GM12878 (cell line): ENCODE measurements at regions not wholly inside any gene's neighbourhood (a gene's known extent, or its start where the extent isn't known, plus 50 kb on each side); places are given as distances from the start of the nearest gene placed in this dataset.

Experiments used
- ATAC-seq: fragments of 200-7000 bp; cut with Tn5 transposase; 3 replicates; pipeline ENCODE4 v1.9.1; 2020; ENCODE audit warnings: mild to moderate bottlenecking, moderate library complexity
- BruUV-seq: library from RNA; stranded (reverse); fragments of 400-500 nt; replicated peaks from 2 replicates; lab custom pipeline; 2021; lab: Mats Ljungman, UMichigan
- CTCF ChIA-PET: fragments of 300-600 bp; sonication (Branson Sonifier 250); formaldehyde crosslinking; extraction: SDS; loops from one replicate; lab custom pipeline; 2021; ENCODE audit warnings: inconsistent platforms; lab: Yijun Ruan, JAX
- POLR2A ChIA-PET: fragments of 350-600 bp; formaldehyde crosslinking; extraction: SDS; loops from one replicate; lab custom pipeline; 2021; ENCODE audit warnings: inconsistent platforms; lab: Charles Lee
- RAD21 ChIA-PET: fragments of 300-600 bp; sonication (Branson Sonifier 250); formaldehyde crosslinking; loops from one replicate; lab custom pipeline; 2023; ENCODE audit warnings: antibody characterized with exemption; ENCODE audit not compliant: unreplicated experiment; lab: Charles Lee
- SMC1A ChIA-PET: fragments of 300-600 bp; sonication (Branson Sonifier 250); formaldehyde crosslinking; loops from one replicate; lab custom pipeline; 2023; ENCODE audit not compliant: unreplicated experiment, uncharacterized antibody; lab: Charles Lee
- DNase-seq: peaks from one replicate; pipeline ENCODE4 v3.0.0-alpha.2; 2011; ENCODE audit warnings: low read depth, low spot score
- FAIRE-seq: peaks from 3 replicates; lab custom pipeline; 2011; peaks lifted over from hg19 to GRCh38; lab: Jason Lieb, UNC
- H2AFZ ChIP-seq: 2 replicates; pipeline ENCODE4 v1.6.0; 2011; ENCODE audit warnings: low read depth, low read length, control low read depth; ENCODE audit not compliant: control insufficient read depth
- H3K27ac ChIP-seq: 2 replicates; pipeline ENCODE4 v1.5.1; 2011; ENCODE audit warnings: control low read depth; ENCODE audit not compliant: control insufficient read depth, insufficient read depth
- H3K27me3 ChIP-seq, 2 experiments: replicated peaks in 1 of 2; 2 replicates each; pipeline versions ENCODE4 v1.6.0 to v1.6.1; 2011; ENCODE audit warnings: low read length in 1 of 2; ENCODE audit not compliant: control insufficient read depth in 2 of 2, insufficient read depth in 2 of 2
- H3K36me3 ChIP-seq, 2 experiments: 2 replicates each; pipeline ENCODE4 v1.5.1; 2011; ENCODE audit warnings: low read length in 1 of 2; ENCODE audit not compliant: control insufficient read depth in 2 of 2, insufficient read depth in 2 of 2
- H3K4me1 ChIP-seq: 2 replicates; pipeline ENCODE4 v1.6.1; 2011; ENCODE audit warnings: mild to moderate bottlenecking, low read length, moderate library complexity, mixed read lengths; ENCODE audit not compliant: control insufficient read depth, insufficient read depth
- H3K4me2 ChIP-seq: 2 replicates; pipeline ENCODE4 v1.6.0; 2011; ENCODE audit warnings: control low read depth; ENCODE audit not compliant: control insufficient read depth, insufficient read depth
- H3K4me3 ChIP-seq: fragments of 200-600 bp; sonication (generic); 2 replicates; pipeline ENCODE4 v1.5.1; 2016
- H3K79me2 ChIP-seq: 2 replicates; pipeline ENCODE4 v1.6.0; 2011; ENCODE audit warnings: low read length; ENCODE audit not compliant: control insufficient read depth, insufficient read depth
- H3K9ac ChIP-seq: 2 replicates; pipeline ENCODE4 v1.8.0; 2011; ENCODE audit warnings: low read length, control low read depth, mixed read lengths; ENCODE audit not compliant: control insufficient read depth, insufficient read depth
- H3K9me3 ChIP-seq: replicated peaks from 3 replicates; pipeline ENCODE4 v1.5.1; 2011; ENCODE audit warnings: mild to moderate bottlenecking, low read length; ENCODE audit not compliant: control insufficient read depth, insufficient read depth
- H4K20me1 ChIP-seq: 2 replicates; pipeline ENCODE4 v1.6.0; 2011; ENCODE audit not compliant: control insufficient read depth, insufficient read depth
- CBX5 ChIP-seq: sonication (generic); IDR thresholded peaks from 2 replicates; pipeline ENCODE4 v1.6.1; 2016; ENCODE audit warnings: low read depth, moderate library complexity, mild to moderate bottlenecking, inconsistent platforms
- CREM ChIP-seq: IDR thresholded peaks from 2 replicates; pipeline ENCODE4 v1.6.1; 2014; ENCODE audit warnings: antibody characterized with exemption, low read depth
- IKZF1 ChIP-seq: fragments of 450-650 bp; conservative IDR thresholded peaks from 2 replicates; pipeline ENCODE4 v1.6.1; 2017; ENCODE audit warnings: antibody characterized with exemption, mild to moderate bottlenecking
- MEF2B ChIP-seq: fragments of 450-650 bp; IDR thresholded peaks from 2 replicates; pipeline ENCODE4 v1.6.1; 2018; ENCODE audit warnings: mild to moderate bottlenecking, moderate library complexity; ENCODE audit not compliant: partially characterized antibody, poor library complexity, severe bottlenecking
- PRDM15 ChIP-seq: fragments of 450-650 bp; formaldehyde crosslinking; IDR thresholded peaks from 2 replicates; pipeline ENCODE4 v1.4.0; 2020; ENCODE audit warnings: mild to moderate bottlenecking, moderate library complexity
- SIN3A ChIP-seq: IDR thresholded peaks from 2 replicates; pipeline ENCODE4 v1.6.1; 2012; ENCODE audit warnings: low read depth, low read length, improper control_type of control experiment
- TCF12 ChIP-seq: IDR thresholded peaks from 2 replicates; pipeline ENCODE4 v1.6.1; 2011; ENCODE audit warnings: low read depth, mild to moderate bottlenecking, low read length
- WGBS: methylation state at CpG from one replicate; pipeline ENCODE4 v1.1.6; 2016; ENCODE audit warnings: low lambda C conversion rate; ENCODE audit not compliant: insufficient replicate concordance, insufficient coverage; ENCODE audit errors: missing lambda C conversion rate; 5-methylcytosine and 5-hydroxymethylcytosine counted together
- in situ Hi-C: fragments of 300-500 bp; cut with MboI; formaldehyde crosslinking; loops from 9 replicates; pipeline ENCODE4 v1.14.3; 2018; ENCODE audit warnings: mixed read lengths
- intact Hi-C: fragments of 100-400 bp; cut with micrococcal nuclease; formaldehyde crosslinking; loops from one replicate; pipeline ENCODE4 v1.14.2; 2022; ENCODE audit not compliant: unreplicated experiment
- TF ChIP-seq, protein P1 (sequence below): fragments of 450-650 bp; formaldehyde crosslinking; IDR thresholded peaks from 2 replicates; pipeline ENCODE4 v1.4.0; 2022; ENCODE audit warnings: mild to moderate bottlenecking, moderate library complexity
- TF ChIP-seq, protein P2 (sequence below): IDR thresholded peaks from 2 replicates; pipeline ENCODE4 v1.6.1; 2012; ENCODE audit warnings: improper control_type of control experiment, low read depth, low read length; ENCODE audit not compliant: insufficient replicate concordance

GRCh38 chr15:68518046-68518445 lies 60.7 kb upstream of the CORO2B start:
- no peaks in the 10 kb centered on the region for H3K9me3 ChIP-seq
- in situ Hi-C loops (no loop called here), intact Hi-C loops (no loop called here)
- no TSS peak for BruUV-seq
- H4K20me1 ChIP-seq = no peaks in the 10 kb centered on the region
- WGBS = 53% methylated on average over 6 of the region's 6 CpGs
- ChIA-PET POLR2A (no interaction called here), RAD21 (no interaction called here), SMC1A (no interaction called here), CTCF (interaction anchor here (0.6 to 1.0 kb wide), 2 partner anchors 21 to 396 kb away, joined by 3 read pairs; no protein-coding TSS in a partner anchor)
- no peak for DNase-seq
- H3K4me2 ChIP-seq = no peak overlapping the region
- no peaks in the 10 kb centered on the region for H3K4me1 ChIP-seq
- H3K9ac ChIP-seq = no peak overlapping the region
- no peak overlapping the region for H3K4me3 ChIP-seq
- no peak for ATAC-seq
- no peak overlapping the region for H2AFZ ChIP-seq
- no peak for FAIRE-seq
- H3K27ac ChIP-seq = no peak overlapping the region
- no peaks in the 10 kb centered on the region for H3K79me2 ChIP-seq
- H3K36me3 ChIP-seq = no peaks in the 10 kb centered on the region
- H3K27me3 ChIP-seq = peaks cover 0 to 6% of the 10 kb centered on the region in 2 experiments; a peak in 1 of 4 replicates
- TF ChIP-seq TCF12 (no peak), IKZF1 (no peak), CREM (no peak), PRDM15 (CRISPR knock-in tag) (no peak), MEF2B (no peak), CBX5 (no peak), SIN3A (no peak)
- TF ChIP-seq, protein P1, sequence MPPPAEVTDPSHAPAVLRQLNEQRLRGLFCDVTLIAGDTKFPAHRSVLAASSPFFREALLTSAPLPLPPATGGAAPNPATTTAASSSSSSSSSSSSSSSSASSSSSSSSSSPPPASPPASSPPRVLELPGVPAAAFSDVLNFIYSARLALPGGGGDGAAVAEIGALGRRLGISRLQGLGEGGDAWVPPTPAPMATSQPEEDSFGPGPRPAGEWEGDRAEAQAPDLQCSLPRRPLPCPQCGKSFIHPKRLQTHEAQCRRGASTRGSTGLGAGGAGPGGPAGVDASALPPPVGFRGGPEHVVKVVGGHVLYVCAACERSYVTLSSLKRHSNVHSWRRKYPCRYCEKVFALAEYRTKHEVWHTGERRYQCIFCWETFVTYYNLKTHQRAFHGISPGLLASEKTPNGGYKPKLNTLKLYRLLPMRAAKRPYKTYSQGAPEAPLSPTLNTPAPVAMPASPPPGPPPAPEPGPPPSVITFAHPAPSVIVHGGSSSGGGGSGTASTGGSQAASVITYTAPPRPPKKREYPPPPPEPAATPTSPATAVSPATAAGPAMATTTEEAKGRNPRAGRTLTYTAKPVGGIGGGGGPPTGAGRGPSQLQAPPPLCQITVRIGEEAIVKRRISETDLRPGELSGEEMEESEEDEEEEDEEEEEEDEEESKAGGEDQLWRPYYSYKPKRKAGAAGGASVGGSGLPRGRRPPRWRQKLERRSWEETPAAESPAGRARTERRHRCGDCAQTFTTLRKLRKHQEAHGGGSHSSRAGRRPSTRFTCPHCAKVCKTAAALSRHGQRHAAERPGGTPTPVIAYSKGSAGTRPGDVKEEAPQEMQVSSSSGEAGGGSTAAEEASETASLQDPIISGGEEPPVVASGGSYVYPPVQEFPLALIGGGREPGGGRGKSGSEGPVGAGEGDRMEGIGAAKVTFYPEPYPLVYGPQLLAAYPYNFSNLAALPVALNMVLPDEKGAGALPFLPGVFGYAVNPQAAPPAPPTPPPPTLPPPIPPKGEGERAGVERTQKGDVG = no peak
- TF ChIP-seq, protein P2, sequence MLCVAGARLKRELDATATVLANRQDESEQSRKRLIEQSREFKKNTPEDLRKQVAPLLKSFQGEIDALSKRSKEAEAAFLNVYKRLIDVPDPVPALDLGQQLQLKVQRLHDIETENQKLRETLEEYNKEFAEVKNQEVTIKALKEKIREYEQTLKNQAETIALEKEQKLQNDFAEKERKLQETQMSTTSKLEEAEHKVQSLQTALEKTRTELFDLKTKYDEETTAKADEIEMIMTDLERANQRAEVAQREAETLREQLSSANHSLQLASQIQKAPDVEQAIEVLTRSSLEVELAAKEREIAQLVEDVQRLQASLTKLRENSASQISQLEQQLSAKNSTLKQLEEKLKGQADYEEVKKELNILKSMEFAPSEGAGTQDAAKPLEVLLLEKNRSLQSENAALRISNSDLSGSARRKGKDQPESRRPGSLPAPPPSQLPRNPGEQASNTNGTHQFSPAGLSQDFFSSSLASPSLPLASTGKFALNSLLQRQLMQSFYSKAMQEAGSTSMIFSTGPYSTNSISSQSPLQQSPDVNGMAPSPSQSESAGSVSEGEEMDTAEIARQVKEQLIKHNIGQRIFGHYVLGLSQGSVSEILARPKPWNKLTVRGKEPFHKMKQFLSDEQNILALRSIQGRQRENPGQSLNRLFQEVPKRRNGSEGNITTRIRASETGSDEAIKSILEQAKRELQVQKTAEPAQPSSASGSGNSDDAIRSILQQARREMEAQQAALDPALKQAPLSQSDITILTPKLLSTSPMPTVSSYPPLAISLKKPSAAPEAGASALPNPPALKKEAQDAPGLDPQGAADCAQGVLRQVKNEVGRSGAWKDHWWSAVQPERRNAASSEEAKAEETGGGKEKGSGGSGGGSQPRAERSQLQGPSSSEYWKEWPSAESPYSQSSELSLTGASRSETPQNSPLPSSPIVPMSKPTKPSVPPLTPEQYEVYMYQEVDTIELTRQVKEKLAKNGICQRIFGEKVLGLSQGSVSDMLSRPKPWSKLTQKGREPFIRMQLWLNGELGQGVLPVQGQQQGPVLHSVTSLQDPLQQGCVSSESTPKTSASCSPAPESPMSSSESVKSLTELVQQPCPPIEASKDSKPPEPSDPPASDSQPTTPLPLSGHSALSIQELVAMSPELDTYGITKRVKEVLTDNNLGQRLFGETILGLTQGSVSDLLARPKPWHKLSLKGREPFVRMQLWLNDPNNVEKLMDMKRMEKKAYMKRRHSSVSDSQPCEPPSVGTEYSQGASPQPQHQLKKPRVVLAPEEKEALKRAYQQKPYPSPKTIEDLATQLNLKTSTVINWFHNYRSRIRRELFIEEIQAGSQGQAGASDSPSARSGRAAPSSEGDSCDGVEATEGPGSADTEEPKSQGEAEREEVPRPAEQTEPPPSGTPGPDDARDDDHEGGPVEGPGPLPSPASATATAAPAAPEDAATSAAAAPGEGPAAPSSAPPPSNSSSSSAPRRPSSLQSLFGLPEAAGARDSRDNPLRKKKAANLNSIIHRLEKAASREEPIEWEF = no peak
